Motor neuron (in vitro differentiated cells): ENCODE measurements at regions not wholly inside any gene's neighbourhood (a gene's known extent, or its start where the extent isn't known, plus 50 kb on each side); places are given as distances from the start of the nearest gene placed in this dataset.

Source experiments
- ATAC-seq, 8 experiments: fragments of 200-7000 bp; cut with Tn5 transposase; replicated peaks in 6 of 8; 2 replicates each; pipeline ENCODE4 v1.8.0; 2021; ENCODE audit warnings: mild to moderate bottlenecking in 8 of 8, moderate library complexity in 8 of 8
- H3K27ac ChIP-seq, 2 donors: fragments of 250-450 bp; sonication (Bioruptor Pico); 2 replicates each; pipeline ENCODE4 v1.9.0; 2021; ENCODE audit warnings: antibody characterized with exemption in 2 of 2, mild to moderate bottlenecking in 2 of 2, moderate library complexity in 1 of 2
- H3K4me1 ChIP-seq, 2 donors: fragments of 250-450 bp; sonication (Bioruptor Pico); replicated peaks in 1 of 2; 2 replicates each; pipeline ENCODE4 v1.6.1; 2021; ENCODE audit warnings: antibody characterized with exemption in 2 of 2, mild to moderate bottlenecking in 2 of 2, moderate library complexity in 1 of 2
- H3K4me3 ChIP-seq, 5 donors: fragments of 250-450 bp; sonication (Bioruptor Pico); 2 replicates each; pipeline ENCODE4 v1.9.0; 2021; ENCODE audit warnings: antibody characterized with exemption in 5 of 5, mild to moderate bottlenecking in 5 of 5, moderate library complexity in 4 of 5
- WGBS, 10 experiments: fragments of 450-650 bp; shearing (Covaris generic); methylation state at CpG; one replicate each; pipeline ENCODE4 v1.0.0; 2022; 5-methylcytosine and 5-hydroxymethylcytosine counted together
- in situ Hi-C, 9 experiments: fragments of 400-800 bp; cut with MboI; loops; one replicate each; pipeline ENCODE4 v1.15.0; 2021; ENCODE audit warnings: low sequenced_read_pairs in 9 of 9, low pct_unique_long_range_greater_than_20kb in 2 of 9; ENCODE audit not compliant: unreplicated experiment in 9 of 9

DNA sequence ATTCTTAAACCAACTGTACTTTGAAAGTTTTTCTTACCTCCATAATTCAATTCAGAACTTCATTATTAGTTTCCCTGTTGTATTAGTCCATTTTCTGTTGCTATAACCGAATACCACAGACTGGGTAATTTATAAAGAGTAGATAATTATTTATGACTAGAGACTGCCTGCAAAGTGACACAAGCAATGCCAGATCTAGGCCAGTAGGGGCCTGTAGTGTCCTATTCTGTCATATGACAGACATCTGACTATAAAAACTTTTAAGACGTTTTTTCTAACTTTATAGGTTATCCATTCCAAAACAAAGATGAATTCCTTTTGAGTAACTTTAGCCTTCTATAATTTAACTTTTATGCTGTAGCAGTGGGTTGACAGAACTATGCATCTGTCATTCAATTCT, 2783.8 kb downstream of the PCDH9 start:
- in situ Hi-C loops: no loop called here
- 0 to 75% (median 54%) methylated on average over 1 to 2 of the region's 2 CpGs for WGBS, 10 experiments
- H3K4me3 ChIP-seq: no peak overlapping the region
- H3K4me1 ChIP-seq: no peaks in the 10 kb centered on the region
- no peak overlapping the region for H3K27ac ChIP-seq
- peak in 2 of 8 experiments; percentile 41 to 54 for ATAC-seq

DNA sequence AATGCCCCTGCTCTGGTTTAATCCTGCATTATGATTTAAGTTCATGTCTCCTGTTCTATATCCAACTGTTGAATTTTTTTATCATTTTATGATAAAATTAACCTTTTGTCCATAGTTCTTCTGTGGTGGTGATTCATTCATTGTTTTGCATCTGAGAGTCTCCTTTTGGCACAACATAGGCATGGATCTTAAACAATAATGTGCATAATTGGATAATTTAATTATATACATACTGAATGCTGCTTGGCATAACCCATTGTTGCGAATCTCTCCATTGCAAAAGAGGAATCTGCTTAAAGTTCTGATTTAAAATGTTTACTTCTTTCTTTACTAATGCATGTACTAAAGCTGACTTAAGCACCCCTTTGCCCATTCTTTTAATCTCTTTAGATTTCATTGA, 2788.4 kb downstream of the PCDH9 start:
- 0 to 100% (median 53%) methylated on average over 1 of the region's 1 CpG; no CpG with 5 or more reads in 2 of the 10 experiments for WGBS, 10 experiments
- Histone ChIP-seq H3K4me1 (peaks cover 0 to 6% of the 10 kb centered on the region in 2 donors), H3K27ac (no peak overlapping the region), H3K4me3 (no peak overlapping the region)
- in situ Hi-C loops: no loop called here
- no peak for ATAC-seq

DNA sequence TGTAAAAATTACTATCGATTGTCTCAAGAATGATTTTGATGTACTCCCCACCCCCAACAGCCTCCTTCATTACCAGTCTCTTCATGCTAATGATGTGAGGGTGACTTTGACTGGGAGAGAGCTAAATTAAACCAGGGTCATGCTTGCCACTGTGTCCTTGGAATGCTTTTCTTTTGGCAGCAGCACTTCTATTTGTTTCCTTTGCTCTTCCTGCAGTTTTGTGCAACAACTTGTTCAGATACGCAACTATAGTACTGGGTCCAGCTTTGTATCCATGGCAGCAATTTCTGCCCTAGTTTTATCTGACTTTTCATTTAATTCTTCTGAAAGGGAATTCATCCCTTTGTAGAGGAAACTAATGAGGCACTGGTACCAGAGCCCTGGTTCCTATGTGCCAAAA, 2792.1 kb downstream of the PCDH9 start:
- in situ Hi-C loops: no loop called here
- Histone ChIP-seq H3K4me3 (no peak overlapping the region), H3K27ac (no peak overlapping the region), H3K4me1 (peaks cover 0 to 6% of the 10 kb centered on the region in 2 donors)
- peak in 1 of 8 experiments; percentile 61 for ATAC-seq
- 22 to 93% (median 69%) methylated on average over 1 to 2 of the region's 2 CpGs; no CpG with 5 or more reads in 1 of the 10 experiments for WGBS, 10 experiments

DNA sequence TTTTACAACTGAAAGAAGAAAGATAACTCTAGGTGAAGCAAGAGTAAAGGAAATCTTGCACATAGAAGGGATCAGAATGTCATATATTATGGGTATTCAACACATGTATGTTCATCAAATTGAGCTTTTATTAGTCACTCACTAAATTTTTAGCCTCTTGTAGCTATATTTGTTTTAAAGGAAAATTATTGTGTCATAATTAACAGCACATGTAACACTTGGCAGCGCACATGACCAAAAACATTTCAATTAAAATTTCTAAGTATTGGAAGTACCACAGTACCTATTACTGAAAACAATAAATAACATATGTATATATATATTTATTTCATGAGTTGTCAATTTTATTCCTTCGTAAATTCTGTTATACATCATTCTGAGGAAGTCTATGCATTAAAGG, 2800.4 kb downstream of the PCDH9 start:
- no peaks in the 10 kb centered on the region for H3K4me1 ChIP-seq
- in situ Hi-C loops: no loop called here

DNA sequence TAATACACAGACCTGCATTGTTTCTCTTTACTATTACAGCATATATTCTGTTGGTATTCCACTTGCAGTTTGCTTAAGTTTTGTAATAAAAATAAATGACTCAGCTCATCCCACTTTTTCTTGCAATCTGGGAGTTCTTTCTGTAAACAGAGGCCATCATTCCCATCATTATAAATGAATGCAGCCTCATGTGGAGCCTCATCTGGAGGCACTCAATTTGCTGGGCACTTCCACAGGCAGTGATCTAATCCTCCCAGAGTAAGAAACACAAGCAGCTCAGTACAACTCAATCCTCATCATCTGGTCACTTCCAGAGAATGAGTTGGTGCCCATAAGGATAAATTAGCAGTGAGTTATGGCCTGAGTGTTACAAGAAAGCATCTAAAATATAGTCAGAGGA, 2801.9 kb downstream of the PCDH9 start:
- Histone ChIP-seq H3K4me3 (no peak overlapping the region), H3K4me1 (no peaks in the 10 kb centered on the region), H3K27ac (no peak overlapping the region)
- in situ Hi-C loops: no loop called here
- no peak for ATAC-seq

More for the DNA sequence above, 2800.4 kb downstream of the PCDH9 start:
- whole genome bisulfite sequencing, 10 experiments: 6 to 100% (median 50%) methylated on average over 1 to 2 of the region's 2 CpGs; no CpG with 5 or more reads in 1 of the 10 experiments
- Histone ChIP-seq H3K4me3 (no peak overlapping the region), H3K27ac (no peak overlapping the region)
- no peak for ATAC-seq

DNA sequence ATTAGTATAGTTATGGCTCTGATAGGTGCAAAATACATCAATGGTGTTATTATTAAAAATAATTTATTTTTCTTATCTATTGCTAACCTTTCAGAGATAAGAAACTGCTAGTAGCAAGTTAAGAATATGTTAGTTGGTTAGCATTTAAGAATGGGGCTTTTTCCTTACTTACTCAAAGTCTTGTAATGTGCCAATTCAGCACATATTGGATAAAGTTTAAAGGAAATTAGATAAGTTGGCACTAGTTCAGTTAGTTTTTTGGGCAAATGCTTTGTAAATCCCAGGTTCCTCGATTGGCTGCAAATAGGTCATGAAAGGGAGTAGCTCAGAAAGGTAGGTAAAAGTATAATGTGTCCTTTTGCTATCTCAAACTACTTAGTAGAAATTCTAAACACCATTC, 2806.7 kb downstream of the PCDH9 start:
- H3K27ac ChIP-seq: no peak overlapping the region
- 0 to 89% (median 50%) methylated on average over 1 of the region's 1 CpG; no CpG with 5 or more reads in 1 of the 10 experiments for WGBS, 10 experiments
- H3K4me3 ChIP-seq: no peak overlapping the region
- H3K4me1 ChIP-seq: no peaks in the 10 kb centered on the region
- no peak for ATAC-seq
- in situ Hi-C loops: no loop called here

DNA sequence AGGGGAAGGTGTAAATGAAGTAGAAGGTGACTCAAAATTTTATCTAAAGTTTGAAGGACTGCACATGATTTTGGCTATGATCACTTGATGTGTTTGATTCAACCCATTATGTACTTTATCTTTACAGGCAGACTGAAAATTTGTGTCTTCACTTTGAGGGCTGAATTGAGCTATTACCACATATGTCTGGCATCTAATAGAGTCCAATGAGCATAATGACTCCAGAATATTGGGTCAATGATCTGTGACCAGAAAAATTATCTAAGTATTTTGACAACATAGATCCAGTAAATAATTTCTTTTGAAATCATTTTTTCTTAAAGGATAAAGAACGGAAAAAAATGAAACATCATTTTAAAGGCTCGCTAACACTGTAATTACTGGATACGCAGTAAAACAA, 2810.0 kb downstream of the PCDH9 start:
- in situ Hi-C loops: no loop called here
- no peak for ATAC-seq
- Histone ChIP-seq H3K4me3 (no peak overlapping the region), H3K4me1 (no peaks in the 10 kb centered on the region), H3K27ac (no peak overlapping the region)
- 30 to 100% (median 89%) methylated on average over 3 of the region's 3 CpGs; no CpG with 5 or more reads in 1 of the 10 experiments for WGBS, 10 experiments

DNA sequence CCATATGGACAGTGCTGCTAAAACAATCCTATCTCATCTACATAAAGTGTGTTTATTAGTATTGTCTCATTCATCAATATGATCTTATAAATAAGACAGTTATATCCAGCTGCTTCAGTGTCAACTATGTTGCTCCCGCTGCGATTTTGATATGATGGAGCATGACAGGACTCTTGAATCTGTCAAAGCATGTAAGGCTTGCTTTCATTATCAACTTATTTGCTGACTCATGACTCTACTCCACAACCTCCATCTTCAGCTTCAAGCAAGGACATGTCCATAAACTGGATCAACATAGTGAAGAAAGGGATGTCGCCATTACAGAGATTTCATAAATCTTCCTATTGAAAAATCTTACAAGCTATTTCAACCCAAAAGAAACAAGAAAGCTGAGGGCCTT, 2812.6 kb downstream of the PCDH9 start:
- Histone ChIP-seq H3K27ac (no peak overlapping the region), H3K4me3 (no peak overlapping the region), H3K4me1 (no peaks in the 10 kb centered on the region)
- 18 to 100% (median 96%) methylated on average over 1 to 3 of the region's 3 CpGs; no CpG with 5 or more reads in 1 of the 10 experiments for WGBS, 10 experiments
- ATAC-seq: no peak
- in situ Hi-C loops: no loop called here

DNA sequence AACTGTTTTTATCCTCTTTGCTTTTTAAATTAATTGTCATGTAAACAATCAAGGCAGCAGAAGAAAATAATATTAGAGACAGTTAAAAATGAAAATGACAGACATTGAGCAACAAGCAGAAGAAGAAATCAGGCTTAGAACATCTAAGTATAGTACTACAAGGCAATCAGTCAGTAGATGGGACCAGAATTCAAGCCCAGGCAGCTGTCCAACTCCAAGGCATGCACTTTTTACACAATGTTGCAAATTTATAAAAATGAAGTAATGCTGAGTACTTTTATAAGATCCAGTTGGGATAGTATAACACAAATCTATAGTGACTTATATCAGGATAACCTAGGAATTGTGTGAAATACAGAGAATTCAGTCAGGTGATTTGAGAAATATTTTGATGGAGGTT, 2815.8 kb downstream of the PCDH9 start:
- Histone ChIP-seq H3K4me1 (no peaks in the 10 kb centered on the region), H3K4me3 (no peak overlapping the region), H3K27ac (no peak overlapping the region)
- in situ Hi-C loops: no loop called here
- ATAC-seq: no peak

DNA sequence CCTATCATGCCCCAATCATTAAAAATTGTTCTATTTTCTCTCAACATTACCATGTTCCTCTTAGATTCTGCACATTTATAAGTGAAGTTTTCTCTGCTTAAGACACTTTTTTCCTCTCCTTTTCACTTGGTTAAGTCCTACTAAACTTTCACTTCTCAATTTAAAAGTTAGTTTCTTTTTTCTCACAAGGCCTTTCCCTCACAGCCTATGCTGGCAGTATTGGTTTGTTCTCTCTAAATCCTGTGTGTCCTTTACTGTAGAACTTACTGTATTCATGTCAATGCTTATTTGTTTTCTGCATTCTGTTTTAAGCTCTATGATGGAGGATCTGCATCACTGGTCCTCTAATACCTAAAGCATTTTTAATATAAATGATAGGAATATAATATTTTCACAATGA, 2816.6 kb downstream of the PCDH9 start:
- in situ Hi-C loops: no loop called here
- Histone ChIP-seq H3K4me3 (no peak overlapping the region), H3K4me1 (no peaks in the 10 kb centered on the region), H3K27ac (no peak overlapping the region)
- no peak for ATAC-seq

DNA sequence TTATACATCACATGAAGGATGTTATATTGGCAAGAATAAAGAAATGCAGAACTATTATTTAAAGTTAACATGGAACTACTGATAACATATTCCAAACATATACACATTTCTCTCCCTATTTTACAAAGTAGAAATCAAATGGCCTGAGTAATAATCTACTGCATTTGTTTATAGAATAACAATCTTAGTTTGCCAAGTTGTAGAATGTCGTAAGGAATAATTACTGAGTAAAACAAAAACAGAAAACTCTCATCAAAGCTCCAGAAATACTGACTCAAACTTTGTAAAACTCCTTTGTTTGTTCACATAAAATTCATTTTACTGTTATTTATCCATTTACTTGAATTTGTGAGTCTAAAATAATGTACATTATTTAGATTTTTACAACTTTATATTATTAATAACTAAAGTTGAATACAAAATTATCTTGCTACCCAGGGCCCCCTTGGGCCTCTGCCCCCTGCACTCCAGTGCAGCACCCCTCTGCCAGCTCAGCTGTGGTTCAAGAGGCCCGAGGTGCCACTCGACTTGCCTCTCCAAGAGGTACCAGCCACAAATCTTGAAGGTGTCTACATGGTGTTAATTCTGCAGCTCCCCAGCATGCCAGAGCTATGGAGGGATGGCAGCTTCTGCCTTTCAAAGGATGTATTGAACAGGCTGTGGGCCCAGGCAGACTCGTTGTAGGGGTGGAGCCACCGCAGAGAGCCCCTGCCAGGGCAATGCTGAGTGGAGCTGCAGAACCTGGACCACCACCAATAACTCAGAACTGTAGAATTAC, 2819.7 kb downstream of the PCDH9 start:
- H3K4me3 ChIP-seq: no peak overlapping the region
- no peaks in the 10 kb centered on the region for H3K4me1 ChIP-seq
- 0 to 100% (median 73%) methylated on average over 1 to 2 of the region's 5 CpGs; no CpG with 5 or more reads in 2 of the 10 experiments for WGBS, 10 experiments
- no peak overlapping the region for H3K27ac ChIP-seq
- in situ Hi-C loops: no loop called here
- no peak for ATAC-seq

DNA sequence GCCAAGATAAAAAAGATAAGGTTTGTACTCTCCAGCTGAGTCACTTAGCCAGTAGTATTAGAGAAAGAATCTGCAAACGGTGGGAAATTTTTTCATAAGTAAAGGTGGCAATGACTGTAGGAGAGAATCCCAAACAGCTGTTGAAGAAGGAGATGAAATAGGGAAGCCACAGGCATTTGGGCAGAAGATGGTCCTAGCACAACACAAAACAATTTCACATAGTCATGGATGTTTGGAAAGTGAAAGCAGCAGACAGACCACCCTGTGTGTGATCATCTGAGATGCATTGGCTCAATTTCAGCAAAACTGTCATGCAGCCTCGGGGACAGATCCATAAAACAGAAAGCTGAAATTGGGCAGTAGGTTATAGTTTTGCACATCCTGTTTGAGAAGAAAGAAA, 2832.4 kb downstream of the PCDH9 start:
- no peak overlapping the region for H3K27ac ChIP-seq
- in situ Hi-C loops: no loop called here
- H3K4me1 ChIP-seq: no peaks in the 10 kb centered on the region
- H3K4me3 ChIP-seq: no peak overlapping the region
- ATAC-seq: no peak
- 0 to 100% (median 69%) methylated on average over 1 to 2 of the region's 2 CpGs; no CpG with 5 or more reads in 2 of the 10 experiments for WGBS, 10 experiments

DNA sequence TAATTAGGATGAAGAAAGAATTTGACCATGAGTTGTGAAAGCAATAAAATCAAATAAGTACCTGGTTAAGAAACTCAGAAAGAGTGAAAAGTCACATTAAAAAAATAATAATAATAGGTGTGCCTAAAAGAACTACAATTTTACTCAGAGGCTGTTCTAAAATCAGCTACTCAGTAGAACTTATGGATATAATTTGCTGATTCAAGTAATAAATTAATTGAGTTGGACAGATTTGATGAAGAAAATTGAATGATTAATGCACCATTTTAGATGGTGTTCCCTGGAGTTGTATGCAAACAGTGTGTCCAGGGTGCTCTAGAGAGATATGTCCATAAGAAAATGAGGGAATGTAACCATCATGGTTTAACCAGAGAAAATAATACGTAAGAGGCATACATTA, 2852.5 kb downstream of the PCDH9 start:
- in situ Hi-C loops: no loop called here
- H3K4me1 ChIP-seq: no peaks in the 10 kb centered on the region
- no peak overlapping the region for H3K27ac ChIP-seq
- H3K4me3 ChIP-seq: no peak overlapping the region
- WGBS, 10 experiments: 0 to 100% (median 67%) methylated on average over 1 of the region's 1 CpG; no CpG with 5 or more reads in 1 of the 10 experiments
- no peak for ATAC-seq

DNA sequence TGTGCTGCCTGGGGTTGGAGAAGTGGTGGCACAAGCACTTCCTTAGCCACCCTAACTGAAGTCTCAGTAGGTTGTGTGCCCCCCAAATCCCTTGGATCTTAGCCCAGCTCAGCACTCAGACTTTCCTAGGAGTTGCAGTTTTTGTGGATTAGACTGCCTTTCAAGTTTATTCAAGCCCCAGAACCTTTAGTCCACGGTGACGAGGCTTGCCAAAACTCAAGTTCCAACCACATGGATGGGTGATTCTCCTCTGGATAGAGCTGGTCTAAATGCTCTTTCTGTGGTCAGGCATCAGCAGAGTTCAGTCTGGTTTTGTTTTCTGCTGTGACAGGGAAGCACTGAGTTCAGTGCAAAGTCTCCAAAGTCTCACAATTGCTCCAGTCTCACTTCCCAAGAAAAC, 2858.7 kb downstream of the PCDH9 start:
- WGBS, 10 experiments: 0 to 100% (median 100%) methylated on average over 1 to 2 of the region's 2 CpGs; no CpG with 5 or more reads in 6 of the 10 experiments
- in situ Hi-C loops: no loop called here
- no peak overlapping the region for H3K27ac ChIP-seq
- no peak overlapping the region for H3K4me3 ChIP-seq
- H3K4me1 ChIP-seq: no peaks in the 10 kb centered on the region
- no peak for ATAC-seq
